ENCODE measurements at regions not wholly inside any gene's neighbourhood (a gene's known extent, or its start where the extent isn't known, plus 50 kb on each side); places are given as distances from the start of the nearest gene placed in this dataset.
"Not testable (repeated sequence)": the region's sequence is repeated elsewhere in the genome, so short reads cannot be mapped to it uniquely, and the experiment has no call there.

GRCh38 chr2:111535404-111535803, 348.6 kb downstream of the ANAPC1 start:
- Histone ChIP-seq H3K79me2 (ENCODE audit: insufficient read depth) (no peaks in the 10 kb centered on the region), H3K4me2 (peak overlapping the region; percentile 61), H3K4me3 (ENCODE audit: low read depth in 2 of 2, low read length in 1 of 2) (no peak overlapping the region), H3K9me3 (no peaks in the 10 kb centered on the region), H3K4me1 (ENCODE audit: control insufficient read depth in 1 of 2, insufficient read depth in 2 of 2, low read depth in 1 of 2, low read length in 1 of 2) (peaks cover 15 to 16% of the 10 kb centered on the region in 2 experiments; a peak in 3 of 4 replicates), H3K36me3 (replicated peaks in 1 of 2; ENCODE audit: control insufficient read depth in 1 of 2, insufficient read depth in 2 of 2, low read length in 1 of 2) (no peaks in the 10 kb centered on the region), H3K27me3 (ENCODE audit: insufficient read depth) (no peaks in the 10 kb centered on the region), H4K20me1 (ENCODE audit: insufficient read depth) (no peaks in the 10 kb centered on the region), H3F3A (replicated peaks; ENCODE audit: insufficient read depth) (peaks cover 3% of the 10 kb centered on the region), H3K9me2 (no peaks in the 10 kb centered on the region), H3K27ac (ENCODE audit: low read depth in 2 of 2, low read length in 1 of 2) (peak overlapping the region; percentile 35 to 77; a peak in 3 of 4 replicates), H2AFZ (ENCODE audit: low read depth) (0 out of 2 replicates have a peak overlapping the region, but pooled peaks have one; percentile 0), H3K9ac (no peak overlapping the region)
- POLR2A ChIA-PET = no interaction called here
- WGBS (ENCODE audit: low lambda C conversion rate) = 67% methylated on average over 1 of the region's 1 CpG
- no peak for DNase-seq
- CTCF ChIA-PET = no interaction called here
- TF ChIP-seq, protein P1, sequence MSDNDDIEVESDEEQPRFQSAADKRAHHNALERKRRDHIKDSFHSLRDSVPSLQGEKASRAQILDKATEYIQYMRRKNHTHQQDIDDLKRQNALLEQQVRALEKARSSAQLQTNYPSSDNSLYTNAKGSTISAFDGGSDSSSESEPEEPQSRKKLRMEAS (IDR thresholded peaks at IDR 0.05; ENCODE audit: low read depth) = no peak
- TF ChIP-seq NFIC (IDR thresholded peaks at IDR 0.05; ENCODE audit: borderline replicate concordance) (peak; percentile 22; the same call in 1 of the 2 replicates), YY1 (IDR thresholded peaks at IDR 0.05; ENCODE audit: low read depth) (no peak), RCOR1 (IDR thresholded peaks at IDR 0.05; ENCODE audit: low read length) (no peak), RAD21 (IDR thresholded peaks at IDR 0.05; ENCODE audit: low read length) (no peak), CTCF (IDR thresholded peaks at IDR 0.05) (no peak), FOSL2 (IDR thresholded peaks at IDR 0.05; ENCODE audit: borderline replicate concordance, low read depth) (no peak), USF1 (IDR thresholded peaks at IDR 0.05; ENCODE audit: borderline replicate concordance, low read depth) (peak; percentile 61; the same call in 1 of the 2 replicates), TEAD4 (IDR thresholded peaks at IDR 0.05; ENCODE audit: borderline replicate concordance, insufficient read depth) (no peak)

GRCh38 chr2:111537078-111537655, 346.8 kb downstream of the ANAPC1 start:
- Histone ChIP-seq H3K4me3 (ENCODE audit: low read depth in 2 of 2, low read length in 1 of 2) (no peak overlapping the region), H3K4me2 (no peak overlapping the region), H3K27ac (ENCODE audit: low read depth in 2 of 2, low read length in 1 of 2) (no peak overlapping the region), H3K36me3 (replicated peaks in 1 of 2; ENCODE audit: control insufficient read depth in 1 of 2, insufficient read depth in 2 of 2, low read length in 1 of 2) (no peaks in the 10 kb centered on the region), H3K79me2 (ENCODE audit: insufficient read depth) (no peaks in the 10 kb centered on the region), H3F3A (replicated peaks; ENCODE audit: insufficient read depth) (peaks cover 3% of the 10 kb centered on the region), H3K27me3 (ENCODE audit: insufficient read depth) (no peaks in the 10 kb centered on the region), H4K20me1 (ENCODE audit: insufficient read depth) (no peaks in the 10 kb centered on the region), H3K9ac (no peak overlapping the region), H3K4me1 (ENCODE audit: control insufficient read depth in 1 of 2, insufficient read depth in 2 of 2, low read depth in 1 of 2, low read length in 1 of 2) (peaks cover 14 to 15% of the 10 kb centered on the region in 2 experiments; a peak in 3 of 4 replicates), H3K9me3 (no peaks in the 10 kb centered on the region), H3K9me2 (no peaks in the 10 kb centered on the region), H2AFZ (ENCODE audit: low read depth) (no peak overlapping the region)
- POLR2A ChIA-PET = no interaction called here
- WGBS (ENCODE audit: low lambda C conversion rate) = 92% methylated on average over 15 of the region's 15 CpGs
- no peak for DNase-seq
- CTCF ChIA-PET = no interaction called here
- TF ChIP-seq SIN3A (IDR thresholded peaks at IDR 0.05; ENCODE audit: borderline replicate concordance, low read depth, low read length) = no peak
- TF ChIP-seq PBX3 (IDR thresholded peaks at IDR 0.05) = no peak
- TF ChIP-seq USF1 (IDR thresholded peaks at IDR 0.05; ENCODE audit: borderline replicate concordance, low read depth) = no peak
- TF ChIP-seq RAD21 (IDR thresholded peaks at IDR 0.05; ENCODE audit: low read length) = no peak
- no peak for TF ChIP-seq ZBTB33 (IDR thresholded peaks at IDR 0.05; ENCODE audit: borderline replicate concordance, low read depth)
- no peak for TF ChIP-seq POLR2AphosphoS5 (IDR thresholded peaks at IDR 0.05; ENCODE audit: low read depth, low read length)
- no peak for TF ChIP-seq NRF1 (IDR thresholded peaks at IDR 0.05; ENCODE audit: low read depth, low read length)
- no peak for TF ChIP-seq TAF1 (IDR thresholded peaks at IDR 0.05; ENCODE audit: borderline replicate concordance, low read depth, low read length)
- TF ChIP-seq RXRA (IDR thresholded peaks at IDR 0.05; ENCODE audit: borderline replicate concordance, low read depth) = no peak

GRCh38 chr2:111539991-111540390, 344.0 kb downstream of the ANAPC1 start:
- DNase-seq; H3K4me2 ChIP-seq; H3F3A ChIP-seq (replicated peaks; ENCODE audit: insufficient read depth); H2AFZ ChIP-seq (ENCODE audit: low read depth); H3K36me3 ChIP-seq (replicated peaks in 1 of 2; ENCODE audit: control insufficient read depth in 1 of 2, insufficient read depth in 2 of 2, low read length in 1 of 2); POLR2A ChIA-PET; H3K9me2 ChIP-seq; H3K9me3 ChIP-seq; H3K4me3 ChIP-seq (ENCODE audit: low read depth in 2 of 2, low read length in 1 of 2); H3K9ac ChIP-seq; H3K27ac ChIP-seq (ENCODE audit: low read depth in 2 of 2, low read length in 1 of 2); H3K79me2 ChIP-seq (ENCODE audit: insufficient read depth); H3K4me1 ChIP-seq (ENCODE audit: control insufficient read depth in 1 of 2, insufficient read depth in 2 of 2, low read depth in 1 of 2, low read length in 1 of 2); H3K27me3 ChIP-seq (ENCODE audit: insufficient read depth); H4K20me1 ChIP-seq (ENCODE audit: insufficient read depth); CTCF ChIA-PET: not testable (repeated sequence)
- no CpG with 5 or more reads among the region's 9 CpGs for WGBS (ENCODE audit: low lambda C conversion rate)
